Activated CD8-positive, alpha-beta T cell treated with anti-CD3 and anti-CD28 coated beads, Interleukin-2, amount 10 ng/mL, durations not matched to agents 7 days and 5 days (primary cell): ENCODE measurements at regions not wholly inside any gene's neighbourhood (a gene's known extent, or its start where the extent isn't known, plus 50 kb on each side); places are given as distances from the start of the nearest gene placed in this dataset.
"Not testable (repeated sequence)": the region's sequence is repeated elsewhere in the genome, so short reads cannot be mapped to it uniquely, and the experiment has no call there.

ENCODE experiments used
- ATAC-seq: fragments of 150-1000 bp; cut with Tn5 transposase; one replicate; pipeline ENCODE4 v1.10.0; 2021; ENCODE audit warnings: moderate library complexity
- CTCF ChIA-PET: fragments of 350-600 bp; sonication (Branson Sonifier 250); formaldehyde crosslinking; loops from one replicate; lab custom pipeline; 2021; ENCODE audit warnings: antibody characterized with exemption; lab: Charles Lee
- POLR2A ChIA-PET: fragments of 350-600 bp; sonication (Branson Sonifier 250); formaldehyde crosslinking; loops from one replicate; lab custom pipeline; 2021; ENCODE audit warnings: antibody characterized with exemption; lab: Charles Lee
- DNase-seq: peaks from one replicate; pipeline ENCODE4 v3.0.0-alpha.2; 2020
- H3K27ac Mint-ChIP-seq: one replicate; pipeline ENCODE4 v1.8.0; 2021; ENCODE audit warnings: mild to moderate bottlenecking, mixed read lengths
- H3K27me3 Mint-ChIP-seq: one replicate; pipeline ENCODE4 v1.8.0; 2021; ENCODE audit warnings: low read depth, mixed read lengths
- H3K36me3 Mint-ChIP-seq: one replicate; pipeline ENCODE4 v1.8.0; 2021; ENCODE audit warnings: low read depth, mixed read lengths
- H3K4me1 Mint-ChIP-seq: one replicate; pipeline ENCODE4 v1.8.0; 2021; ENCODE audit warnings: low read depth, mixed read lengths
- H3K4me3 Mint-ChIP-seq: one replicate; pipeline ENCODE4 v1.8.0; 2021; ENCODE audit warnings: mild to moderate bottlenecking, mixed read lengths
- H3K9me3 Mint-ChIP-seq: one replicate; pipeline ENCODE4 v1.8.0; 2022; ENCODE audit warnings: mixed read lengths; ENCODE audit not compliant: insufficient read depth

GRCh38 chr1:79186260-79186659, 179.7 kb upstream of the ADGRL4 start:
- no peak overlapping the region for H3K27ac Mint-ChIP-seq
- no peaks in the 10 kb centered on the region for H3K36me3 Mint-ChIP-seq
- DNase-seq, result no peak
- CTCF ChIA-PET, result no interaction called here
- no peak overlapping the region for H3K4me3 Mint-ChIP-seq
- ATAC-seq, result no peak
- no peaks in the 10 kb centered on the region for H3K4me1 Mint-ChIP-seq
- POLR2A ChIA-PET, result no interaction called here
- H3K27me3 Mint-ChIP-seq, result no peaks in the 10 kb centered on the region
- H3K9me3 Mint-ChIP-seq, result peaks cover under 1% of the 10 kb centered on the region

DNA sequence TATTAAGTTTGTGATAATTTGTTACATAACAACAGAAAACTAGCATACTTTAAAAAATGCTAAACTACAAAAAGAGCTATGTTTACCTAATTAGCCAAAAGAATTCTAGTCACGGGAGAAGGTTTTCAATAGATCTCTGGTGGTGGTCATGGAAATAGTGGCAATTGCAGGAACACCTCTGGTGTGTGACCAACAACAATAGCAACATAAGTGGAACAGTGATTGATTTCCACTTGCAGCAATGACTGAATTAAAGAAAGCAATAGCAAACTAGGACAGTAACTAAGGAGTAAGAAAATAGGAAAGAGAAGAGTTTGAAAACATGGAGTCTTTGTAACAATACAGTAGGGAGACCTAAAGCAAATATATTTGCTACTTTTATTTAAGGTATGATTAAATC, 171.3 kb upstream of the ADGRL4 start:
- Mint-ChIP-seq H3K27ac (no peak overlapping the region), H3K4me1 (no peaks in the 10 kb centered on the region), H3K36me3 (no peaks in the 10 kb centered on the region), H3K27me3 (no peaks in the 10 kb centered on the region), H3K4me3 (no peak overlapping the region), H3K9me3 (peaks cover 3% of the 10 kb centered on the region)
- ATAC-seq, result no peak
- CTCF ChIA-PET, result no interaction called here
- POLR2A ChIA-PET, result no interaction called here
- DNase-seq, result no peak

DNA sequence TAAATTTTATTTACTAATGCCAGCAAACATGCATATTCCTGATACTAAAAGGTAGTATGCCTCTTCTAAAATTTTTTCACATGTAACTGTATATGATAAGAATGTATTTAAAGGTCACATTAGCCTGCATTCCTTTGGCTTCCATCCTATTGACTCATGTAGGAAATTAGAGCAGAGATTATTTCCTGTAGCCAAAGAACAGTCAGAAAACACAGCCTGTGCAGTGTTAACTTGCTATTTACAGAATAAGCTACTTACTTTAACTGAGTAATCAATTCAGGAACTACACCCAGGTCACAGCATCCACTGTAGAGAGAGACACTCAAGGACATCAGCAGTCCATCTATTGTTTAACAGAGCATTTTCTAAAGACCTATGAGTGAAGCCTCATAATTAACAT, 154.5 kb upstream of the ADGRL4 start:
- ATAC-seq, result no peak
- no peak overlapping the region for H3K4me3 Mint-ChIP-seq
- H3K27ac Mint-ChIP-seq, result no peak overlapping the region
- ChIA-PET CTCF (interaction anchor here (0.6 kb wide), 1 partner anchor 332 kb away, joined by 3 read pairs; no protein-coding TSS in a partner anchor), POLR2A (no interaction called here)
- DNase-seq, result no peak
- H3K36me3 Mint-ChIP-seq, result no peaks in the 10 kb centered on the region
- H3K4me1 Mint-ChIP-seq, result no peaks in the 10 kb centered on the region
- no peaks in the 10 kb centered on the region for H3K27me3 Mint-ChIP-seq
- H3K9me3 Mint-ChIP-seq, result no peaks in the 10 kb centered on the region

DNA sequence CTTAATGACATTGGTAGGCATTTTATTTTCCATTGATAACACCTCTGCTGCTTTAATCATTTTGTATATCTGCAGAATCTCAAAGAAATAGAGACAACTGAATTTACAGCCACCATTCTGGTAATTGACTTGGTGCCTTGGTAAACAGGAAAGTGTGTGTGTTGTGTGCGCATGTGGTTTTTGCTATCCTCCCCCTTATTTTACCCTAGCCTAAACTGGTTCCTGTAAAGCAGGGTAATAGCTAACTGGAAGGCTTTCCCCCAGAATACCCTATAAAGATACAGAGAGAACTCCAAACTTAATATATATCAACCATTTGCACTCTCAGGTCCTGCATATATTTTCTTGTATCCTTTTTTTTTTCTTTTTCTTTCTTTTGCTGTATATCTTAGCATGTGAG, 149.5 kb upstream of the ADGRL4 start:
- ATAC-seq, result no peak
- POLR2A ChIA-PET, result no interaction called here
- CTCF ChIA-PET, result no interaction called here
- no peaks in the 10 kb centered on the region for H3K27me3 Mint-ChIP-seq
- no peak overlapping the region for H3K4me3 Mint-ChIP-seq
- H3K9me3 Mint-ChIP-seq, result no peaks in the 10 kb centered on the region
- H3K27ac Mint-ChIP-seq, result no peak overlapping the region
- no peaks in the 10 kb centered on the region for H3K36me3 Mint-ChIP-seq
- DNase-seq, result no peak
- no peaks in the 10 kb centered on the region for H3K4me1 Mint-ChIP-seq

DNA sequence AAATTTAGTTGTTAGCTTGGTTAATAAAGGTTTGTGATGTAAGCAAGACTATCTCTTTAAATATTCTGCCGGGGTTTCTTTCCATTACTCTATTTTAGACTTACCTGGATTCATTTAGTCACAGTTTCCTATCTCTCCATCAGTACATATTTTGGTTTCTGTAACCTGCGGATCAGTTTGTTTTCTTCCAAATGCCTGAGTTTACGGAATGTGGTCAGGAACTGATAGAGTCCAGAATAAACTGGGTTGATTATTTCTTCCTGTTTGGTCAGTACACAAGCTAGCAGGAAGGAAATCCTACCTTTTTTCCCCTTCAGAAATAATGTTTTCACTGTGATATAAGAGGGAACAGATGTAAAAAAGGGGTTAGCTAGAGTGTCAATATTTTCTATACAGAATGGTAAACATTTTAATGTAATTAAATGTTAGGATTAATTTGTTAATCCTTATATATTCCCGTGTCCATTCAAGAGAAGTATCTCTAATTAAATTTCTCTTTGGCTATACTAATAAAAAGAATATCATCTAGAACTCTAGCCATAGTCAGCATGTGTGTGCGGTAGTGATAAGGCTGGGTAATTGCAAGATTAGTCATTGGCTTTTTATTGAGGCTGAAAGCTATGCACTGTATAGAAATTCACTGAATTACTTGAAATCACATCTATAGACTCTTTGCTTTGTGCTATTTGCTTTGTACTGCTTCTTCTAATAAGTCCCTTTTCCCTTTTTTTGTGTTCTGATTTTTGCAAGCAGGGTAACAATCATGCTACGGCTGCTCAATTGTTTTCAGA, 144.7 kb upstream of the ADGRL4 start:
- Mint-ChIP-seq H3K36me3 (no peaks in the 10 kb centered on the region), H3K27me3 (no peaks in the 10 kb centered on the region), H3K9me3 (no peaks in the 10 kb centered on the region), H3K4me1 (no peaks in the 10 kb centered on the region), H3K27ac (no peak overlapping the region), H3K4me3 (no peak overlapping the region)
- DNase-seq (no peak), ATAC-seq (no peak)
- CTCF ChIA-PET, result no interaction called here
- POLR2A ChIA-PET, result no interaction called here

GRCh38 chr1:79150576-79150975, 144.0 kb upstream of the ADGRL4 start:
- CTCF ChIA-PET, result no interaction called here
- no peaks in the 10 kb centered on the region for H3K36me3 Mint-ChIP-seq
- no peaks in the 10 kb centered on the region for H3K27me3 Mint-ChIP-seq
- no peaks in the 10 kb centered on the region for H3K9me3 Mint-ChIP-seq
- no peak overlapping the region for H3K27ac Mint-ChIP-seq
- POLR2A ChIA-PET, result no interaction called here
- no peak overlapping the region for H3K4me3 Mint-ChIP-seq
- no peak for DNase-seq
- ATAC-seq, result no peak
- no peaks in the 10 kb centered on the region for H3K4me1 Mint-ChIP-seq

DNA sequence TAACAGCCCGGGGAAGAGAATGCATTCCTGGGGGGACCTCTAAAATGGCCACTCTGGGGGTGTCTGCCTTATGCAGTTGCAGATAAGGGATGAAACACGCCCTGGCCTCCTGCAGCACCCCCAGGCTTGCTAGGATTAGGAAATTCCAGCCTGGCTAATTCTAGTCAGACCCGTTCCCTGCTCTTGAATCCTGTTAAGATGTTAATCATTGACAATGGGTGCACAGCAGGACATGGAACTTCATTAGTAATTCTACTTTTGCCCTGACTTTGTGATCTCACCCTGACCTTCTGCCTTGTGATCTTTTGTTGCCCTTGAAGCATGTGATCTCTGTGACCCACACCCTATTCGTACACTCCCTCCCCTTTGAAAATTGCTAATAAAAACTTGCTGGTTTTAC, 131.7 kb upstream of the ADGRL4 start:
- H3K27ac Mint-ChIP-seq, H3K27me3 Mint-ChIP-seq, DNase-seq, POLR2A ChIA-PET, ATAC-seq, H3K4me3 Mint-ChIP-seq, CTCF ChIA-PET, H3K4me1 Mint-ChIP-seq, H3K36me3 Mint-ChIP-seq: not testable (repeated sequence)
- H3K9me3 Mint-ChIP-seq, result peaks cover 21% of the 10 kb centered on the region

DNA sequence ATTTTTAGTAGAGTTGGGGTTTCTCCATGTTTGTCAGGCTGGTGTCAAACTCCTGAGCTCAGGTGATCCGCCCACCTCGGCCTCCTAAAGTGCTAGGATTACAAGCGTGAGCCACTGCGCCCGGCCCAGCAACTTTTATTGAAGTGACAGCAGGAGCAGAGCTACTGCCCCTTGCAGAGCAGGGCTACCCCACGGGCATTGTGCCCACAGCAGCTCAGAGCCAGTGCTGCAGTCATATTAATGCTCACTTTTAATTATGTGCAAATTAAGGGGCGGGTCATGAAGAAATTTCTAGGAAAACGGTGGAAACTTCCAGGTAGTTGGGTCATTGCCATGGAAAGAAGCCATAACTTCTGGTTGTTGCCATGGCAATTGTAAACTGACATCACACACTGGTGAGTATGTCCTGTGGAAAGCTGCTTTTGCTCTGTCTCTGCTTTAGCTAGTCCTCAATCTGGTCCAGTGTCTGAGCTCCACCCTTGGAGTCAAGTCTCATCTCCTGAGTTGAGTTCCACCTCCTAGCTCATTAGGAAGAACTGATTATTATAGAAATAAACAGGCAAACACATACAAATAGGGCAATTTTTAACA, 127.3 kb upstream of the ADGRL4 start:
- H3K4me3 Mint-ChIP-seq, result no peak overlapping the region
- ATAC-seq, result no peak
- H3K36me3 Mint-ChIP-seq, result no peaks in the 10 kb centered on the region
- POLR2A ChIA-PET, result no interaction called here
- no peak for DNase-seq
- CTCF ChIA-PET, result no interaction called here
- H3K9me3 Mint-ChIP-seq, result peaks cover 26% of the 10 kb centered on the region
- H3K27ac Mint-ChIP-seq, result no peak overlapping the region
- H3K4me1 Mint-ChIP-seq, result no peaks in the 10 kb centered on the region
- H3K27me3 Mint-ChIP-seq, result no peaks in the 10 kb centered on the region

GRCh38 chr1:79131626-79132025, 125.1 kb upstream of the ADGRL4 start:
- ATAC-seq, result no peak
- no peak overlapping the region for H3K4me3 Mint-ChIP-seq
- H3K27ac Mint-ChIP-seq, result no peak overlapping the region
- CTCF ChIA-PET, result no interaction called here
- POLR2A ChIA-PET, result no interaction called here
- no peaks in the 10 kb centered on the region for H3K36me3 Mint-ChIP-seq
- H3K27me3 Mint-ChIP-seq, result no peaks in the 10 kb centered on the region
- no peak for DNase-seq
- H3K9me3 Mint-ChIP-seq, result peaks cover 14% of the 10 kb centered on the region
- H3K4me1 Mint-ChIP-seq, result no peaks in the 10 kb centered on the region

DNA sequence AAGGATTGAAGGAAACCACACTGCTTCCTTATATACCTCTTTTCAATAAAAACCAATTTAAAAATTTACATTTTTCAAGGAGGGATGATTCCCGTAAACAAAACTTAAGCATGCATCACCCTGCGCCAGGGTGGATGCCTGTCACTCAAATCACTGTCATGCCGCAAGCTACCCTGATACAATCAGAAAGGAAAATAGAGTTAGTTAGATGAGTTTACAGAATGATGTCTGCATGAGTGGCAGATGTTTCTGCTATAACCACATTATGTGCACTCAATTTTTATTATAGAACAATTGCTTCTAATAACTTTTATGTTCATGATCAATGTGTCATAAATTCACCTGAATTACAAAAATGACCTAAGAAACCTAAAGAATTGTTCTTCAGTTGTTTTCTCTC, 123.4 kb upstream of the ADGRL4 start:
- ChIA-PET POLR2A (no interaction called here), CTCF (no interaction called here)
- no peak overlapping the region for H3K4me3 Mint-ChIP-seq
- H3K4me1 Mint-ChIP-seq, result no peaks in the 10 kb centered on the region
- H3K27ac Mint-ChIP-seq, result no peak overlapping the region
- H3K36me3 Mint-ChIP-seq, result no peaks in the 10 kb centered on the region
- H3K9me3 Mint-ChIP-seq, result peaks cover 9% of the 10 kb centered on the region
- H3K27me3 Mint-ChIP-seq, result no peaks in the 10 kb centered on the region
- ATAC-seq (no peak), DNase-seq (no peak)

DNA sequence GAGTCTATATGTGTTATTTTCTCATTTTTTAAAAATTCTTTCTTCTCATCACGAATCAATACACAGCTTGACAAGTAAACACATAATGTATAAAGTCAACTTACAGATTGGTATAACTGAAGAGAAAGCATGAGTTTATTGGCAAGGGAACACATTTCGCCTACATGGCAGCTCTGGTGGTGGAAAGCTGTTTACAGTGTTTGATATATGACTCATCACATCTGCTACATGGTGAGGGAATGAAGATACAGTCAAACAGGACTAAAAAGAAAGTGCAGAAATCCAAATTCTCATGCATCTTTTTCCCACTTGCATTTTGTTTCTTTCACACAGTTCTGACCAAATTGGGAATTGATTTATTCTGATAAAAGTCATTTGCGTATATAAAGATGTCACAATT, 122.2 kb upstream of the ADGRL4 start:
- no peaks in the 10 kb centered on the region for H3K4me1 Mint-ChIP-seq
- ChIA-PET POLR2A (no interaction called here), CTCF (no interaction called here)
- no peaks in the 10 kb centered on the region for H3K27me3 Mint-ChIP-seq
- no peak overlapping the region for H3K27ac Mint-ChIP-seq
- no peak overlapping the region for H3K4me3 Mint-ChIP-seq
- ATAC-seq (no peak), DNase-seq (no peak)
- H3K9me3 Mint-ChIP-seq, result peaks cover 9% of the 10 kb centered on the region
- H3K36me3 Mint-ChIP-seq, result no peaks in the 10 kb centered on the region

DNA sequence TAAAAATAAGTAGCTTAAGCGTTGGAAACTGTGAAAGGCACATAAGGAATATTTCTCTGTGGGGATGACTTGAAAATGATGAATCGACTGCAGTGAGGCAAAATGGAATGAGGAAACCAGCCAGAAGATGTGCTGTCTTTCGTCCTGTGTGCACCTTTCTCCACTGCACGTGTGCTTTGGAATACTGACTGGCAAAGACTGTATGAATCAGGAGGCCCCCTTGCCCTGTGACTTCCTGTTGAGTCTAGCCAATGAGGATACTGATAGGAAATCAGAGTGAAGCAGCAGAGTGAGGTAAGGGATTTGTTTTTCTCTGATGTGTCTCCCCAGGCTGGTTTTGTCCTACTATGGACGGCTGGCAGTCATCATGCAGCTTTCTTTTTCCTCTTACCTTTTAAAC, 118.2 kb upstream of the ADGRL4 start:
- no peak overlapping the region for H3K4me3 Mint-ChIP-seq
- no peaks in the 10 kb centered on the region for H3K4me1 Mint-ChIP-seq
- no peaks in the 10 kb centered on the region for H3K36me3 Mint-ChIP-seq
- ChIA-PET POLR2A (no interaction called here), CTCF (no interaction called here)
- no peaks in the 10 kb centered on the region for H3K9me3 Mint-ChIP-seq
- ATAC-seq, result no peak
- H3K27ac Mint-ChIP-seq, result no peak overlapping the region
- no peak for DNase-seq
- no peaks in the 10 kb centered on the region for H3K27me3 Mint-ChIP-seq
